ENCODE measurements at regions not wholly inside any gene's neighbourhood (a gene's known extent, or its start where the extent isn't known, plus 50 kb on each side); places are given as distances from the start of the nearest gene placed in this dataset.

- no peaks in the 10 kb centered on the region for H3K4me1 ChIP-seq (ENCODE audit: insufficient read depth, low read length, poor library complexity, severe bottlenecking)
- intact Hi-C loops (cut with micrococcal nuclease; ENCODE audit: unreplicated experiment): loop anchor here (10.0 kb wide), 1 partner anchor 545 kb away; no protein-coding TSS in a partner anchor
- no peak for DNase-seq (ENCODE audit: low spot score)
- BruUV-seq (replicated peaks): no TSS peak
- no peak for TF ChIP-seq EZH2 (IDR thresholded peaks at IDR 0.05; ENCODE audit: borderline replicate concordance, low read depth, low read length, poor library complexity, severe bottlenecking)
- TF ChIP-seq CTCF (conservative IDR thresholded peaks at IDR 0.05; ENCODE audit: low read depth, low read length): no peak
- H3K36me3 ChIP-seq (ENCODE audit: insufficient read depth, low read length, poor library complexity, severe bottlenecking): no peaks in the 10 kb centered on the region
- CTCF ChIA-PET: no interaction called here
- no peak overlapping the region for H3K4me3 ChIP-seq (ENCODE audit: low read depth, low read length, poor library complexity, severe bottlenecking)
- H3K9me3 ChIP-seq (ENCODE audit: low read depth, low read length, poor library complexity, severe bottlenecking): no peaks in the 10 kb centered on the region
- POLR2A ChIA-PET (ENCODE audit: low non-redundant PET): no interaction called here
- H3K27ac ChIP-seq (ENCODE audit: low read depth, low read length, poor library complexity, severe bottlenecking): no peak overlapping the region
- no peaks in the 10 kb centered on the region for H3K27me3 ChIP-seq (replicated peaks; ENCODE audit: insufficient read depth, low read depth, low read length, poor library complexity)
Measured at GRCh38 chr20:22699396-22699795, 115.0 kb upstream of the FOXA2 start.

- DNase-seq (ENCODE audit: low spot score): no peak
- H3K4me3 ChIP-seq (ENCODE audit: low read depth, low read length, poor library complexity, severe bottlenecking): no peak overlapping the region
- H3K9me3 ChIP-seq (ENCODE audit: low read depth, low read length, poor library complexity, severe bottlenecking): no peaks in the 10 kb centered on the region
- H3K27me3 ChIP-seq (replicated peaks; ENCODE audit: insufficient read depth, low read depth, low read length, poor library complexity): no peaks in the 10 kb centered on the region
- no peaks in the 10 kb centered on the region for H3K36me3 ChIP-seq (ENCODE audit: insufficient read depth, low read length, poor library complexity, severe bottlenecking)
- intact Hi-C loops (cut with micrococcal nuclease; ENCODE audit: unreplicated experiment): no loop called here
- TF ChIP-seq EZH2 (IDR thresholded peaks at IDR 0.05; ENCODE audit: borderline replicate concordance, low read depth, low read length, poor library complexity, severe bottlenecking) (no peak), CTCF (conservative IDR thresholded peaks at IDR 0.05; ENCODE audit: low read depth, low read length) (no peak)
- POLR2A ChIA-PET (ENCODE audit: low non-redundant PET): no interaction called here
- no peaks in the 10 kb centered on the region for H3K4me1 ChIP-seq (ENCODE audit: insufficient read depth, low read length, poor library complexity, severe bottlenecking)
- BruUV-seq (replicated peaks): no TSS peak
- CTCF ChIA-PET: no interaction called here
- no peak overlapping the region for H3K27ac ChIP-seq (ENCODE audit: low read depth, low read length, poor library complexity, severe bottlenecking)
Measured at GRCh38 chr20:22700367-22700766, 116.0 kb upstream of the FOXA2 start.

- H3K9me3 ChIP-seq (ENCODE audit: low read depth, low read length, poor library complexity, severe bottlenecking): no peaks in the 10 kb centered on the region
- no TSS peak for BruUV-seq (replicated peaks)
- intact Hi-C loops (cut with micrococcal nuclease; ENCODE audit: unreplicated experiment): no loop called here
- no peaks in the 10 kb centered on the region for H3K4me1 ChIP-seq (ENCODE audit: insufficient read depth, low read length, poor library complexity, severe bottlenecking)
- no peaks in the 10 kb centered on the region for H3K36me3 ChIP-seq (ENCODE audit: insufficient read depth, low read length, poor library complexity, severe bottlenecking)
- POLR2A ChIA-PET (ENCODE audit: low non-redundant PET): no interaction called here
- CTCF ChIA-PET: no interaction called here
- no peak for DNase-seq (ENCODE audit: low spot score)
- no peak overlapping the region for H3K4me3 ChIP-seq (ENCODE audit: low read depth, low read length, poor library complexity, severe bottlenecking)
- H3K27ac ChIP-seq (ENCODE audit: low read depth, low read length, poor library complexity, severe bottlenecking): no peak overlapping the region
- no peaks in the 10 kb centered on the region for H3K27me3 ChIP-seq (replicated peaks; ENCODE audit: insufficient read depth, low read depth, low read length, poor library complexity)
- no peak for TF ChIP-seq EZH2 (IDR thresholded peaks at IDR 0.05; ENCODE audit: borderline replicate concordance, low read depth, low read length, poor library complexity, severe bottlenecking)
- TF ChIP-seq CTCF (conservative IDR thresholded peaks at IDR 0.05; ENCODE audit: low read depth, low read length): no peak
Measured at GRCh38 chr20:22701679-22702308, 117.4 kb upstream of the FOXA2 start.
